ENCODE measurements at regions not wholly inside any gene's neighbourhood (a gene's known extent, or its start where the extent isn't known, plus 50 kb on each side); places are given as distances from the start of the nearest gene placed in this dataset.
"Not testable (repeated sequence)": the region's sequence is repeated elsewhere in the genome, so short reads cannot be mapped to it uniquely, and the experiment has no call there.

- Histone ChIP-seq H3K27me3 (ENCODE audit: control insufficient read depth, insufficient read depth, low read length) (peaks cover 10% of the 10 kb centered on the region), H3K4me1 (ENCODE audit: control insufficient read depth, insufficient read depth, low read length) (peaks cover 26% of the 10 kb centered on the region), H3K4me3 (ENCODE audit: low read depth, low read length) (no peak overlapping the region), H3K9ac (ENCODE audit: low read length) (no peak overlapping the region), H3K36me3 (ENCODE audit: control insufficient read depth, insufficient read depth, low read length) (no peaks in the 10 kb centered on the region), H3K9me3 (ENCODE audit: control insufficient read depth, insufficient read depth, low read depth, low read length) (peaks cover 5% of the 10 kb centered on the region), H3K27ac (ENCODE audit: low read depth, low read length) (no peak overlapping the region)
Measured at GRCh38 chr1:38481871-38482826, 377.4 kb downstream of the RRAGC start.

GRCh38 chr1:38479662-38480061 lies 379.9 kb downstream of the RRAGC start:
- H3K27me3 ChIP-seq (ENCODE audit: control insufficient read depth, insufficient read depth, low read length), result peaks cover 21% of the 10 kb centered on the region
- not testable (repeated sequence) for H3K27ac ChIP-seq (ENCODE audit: low read depth, low read length); H3K9me3 ChIP-seq (ENCODE audit: control insufficient read depth, insufficient read depth, low read depth, low read length); H3K9ac ChIP-seq (ENCODE audit: low read length); H3K4me3 ChIP-seq (ENCODE audit: low read depth, low read length); H3K36me3 ChIP-seq (ENCODE audit: control insufficient read depth, insufficient read depth, low read length)
- H3K4me1 ChIP-seq (ENCODE audit: control insufficient read depth, insufficient read depth, low read length), result peaks cover 30% of the 10 kb centered on the region

GRCh38 chr1:38477811-38478210 lies 381.8 kb downstream of the RRAGC start:
- Histone ChIP-seq H3K4me1 (ENCODE audit: control insufficient read depth, insufficient read depth, low read length) (peaks cover 23% of the 10 kb centered on the region), H3K4me3 (ENCODE audit: low read depth, low read length) (no peak overlapping the region), H3K36me3 (ENCODE audit: control insufficient read depth, insufficient read depth, low read length) (no peaks in the 10 kb centered on the region), H3K27ac (ENCODE audit: low read depth, low read length) (no peak overlapping the region), H3K27me3 (ENCODE audit: control insufficient read depth, insufficient read depth, low read length) (peaks cover 22% of the 10 kb centered on the region), H3K9ac (ENCODE audit: low read length) (no peak overlapping the region), H3K9me3 (ENCODE audit: control insufficient read depth, insufficient read depth, low read depth, low read length) (peaks cover 5% of the 10 kb centered on the region)

DNA sequence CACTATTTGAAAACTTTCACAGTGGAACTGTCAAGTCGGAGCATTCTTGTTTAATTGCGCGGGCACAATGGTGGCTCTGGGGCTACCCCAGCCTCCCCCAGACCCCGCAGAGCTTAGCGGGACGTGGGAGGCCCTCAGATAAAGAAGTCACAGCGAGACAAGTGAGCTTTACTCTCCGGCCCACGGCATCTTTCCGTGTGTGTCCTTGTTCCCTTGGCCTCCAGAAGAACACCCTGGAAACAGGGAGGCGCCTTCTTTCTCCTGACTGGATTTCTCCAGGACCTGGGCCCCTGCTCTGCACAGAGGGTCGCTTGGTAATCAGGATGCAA lies 382.8 kb downstream of the RRAGC start:
- Histone ChIP-seq H3K27me3 (ENCODE audit: control insufficient read depth, insufficient read depth, low read length) (peaks cover 22% of the 10 kb centered on the region), H3K9me3 (ENCODE audit: control insufficient read depth, insufficient read depth, low read depth, low read length) (peaks cover 5% of the 10 kb centered on the region), H3K27ac (ENCODE audit: low read depth, low read length) (no peak overlapping the region), H3K9ac (ENCODE audit: low read length) (peak overlapping the region; percentile 42), H3K4me1 (ENCODE audit: control insufficient read depth, insufficient read depth, low read length) (peaks cover 23% of the 10 kb centered on the region), H3K4me3 (ENCODE audit: low read depth, low read length) (peak overlapping the region; percentile 55), H3K36me3 (ENCODE audit: control insufficient read depth, insufficient read depth, low read length) (no peaks in the 10 kb centered on the region)

DNA sequence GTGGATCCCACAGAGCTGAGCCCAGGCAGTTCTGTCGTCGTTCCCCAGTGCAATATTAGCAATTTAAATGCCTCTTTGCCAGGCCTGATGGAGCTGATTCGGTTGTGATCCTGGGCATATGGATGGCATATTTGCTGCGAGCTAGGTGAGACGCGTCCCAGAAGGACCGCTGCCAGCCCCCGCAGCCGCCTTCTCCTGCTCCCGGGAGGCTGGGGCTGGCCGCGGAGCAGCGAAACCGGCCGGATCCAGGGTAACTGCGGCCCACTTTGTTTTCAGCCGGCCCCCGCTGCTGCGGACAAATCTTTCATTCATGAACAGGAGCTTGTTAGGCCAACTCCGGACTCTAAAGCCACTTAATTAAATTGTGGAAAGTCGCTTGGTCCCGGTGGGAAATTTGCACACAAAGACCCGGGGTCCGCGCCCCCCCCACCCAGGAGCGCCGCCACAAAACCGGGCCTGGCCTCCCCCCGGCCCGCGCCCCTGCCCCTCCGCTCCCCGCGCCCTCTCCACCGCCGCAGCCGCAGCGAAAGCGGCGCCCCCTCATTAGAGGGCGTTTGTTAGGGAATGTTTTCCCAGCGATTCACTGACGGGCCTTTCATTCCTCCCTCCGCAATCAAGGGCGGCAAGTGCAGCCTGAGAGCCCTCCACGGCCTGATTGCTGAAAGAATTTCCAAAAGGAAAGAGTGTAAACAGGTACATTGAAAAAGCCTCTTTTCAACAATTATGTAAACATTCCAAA lies 383.3 kb downstream of the RRAGC start:
- Histone ChIP-seq H3K4me1 (ENCODE audit: control insufficient read depth, insufficient read depth, low read length) (peaks cover 23% of the 10 kb centered on the region), H3K36me3 (ENCODE audit: control insufficient read depth, insufficient read depth, low read length) (no peaks in the 10 kb centered on the region), H3K27ac (ENCODE audit: low read depth, low read length) (no peak overlapping the region), H3K27me3 (ENCODE audit: control insufficient read depth, insufficient read depth, low read length) (peaks cover 22% of the 10 kb centered on the region), H3K9ac (ENCODE audit: low read length) (peak overlapping the region; percentile 42), H3K4me3 (ENCODE audit: low read depth, low read length) (peak overlapping the region; percentile 55), H3K9me3 (ENCODE audit: control insufficient read depth, insufficient read depth, low read depth, low read length) (peaks cover 5% of the 10 kb centered on the region)

GRCh38 chr1:38475624-38476005 lies 384.0 kb downstream of the RRAGC start:
- H3K27me3 ChIP-seq (ENCODE audit: control insufficient read depth, insufficient read depth, low read length), result peaks cover 22% of the 10 kb centered on the region
- H3K27ac ChIP-seq (ENCODE audit: low read depth, low read length), result no peak overlapping the region
- no peaks in the 10 kb centered on the region for H3K36me3 ChIP-seq (ENCODE audit: control insufficient read depth, insufficient read depth, low read length)
- H3K4me1 ChIP-seq (ENCODE audit: control insufficient read depth, insufficient read depth, low read length), result peaks cover 23% of the 10 kb centered on the region
- peaks cover 5% of the 10 kb centered on the region for H3K9me3 ChIP-seq (ENCODE audit: control insufficient read depth, insufficient read depth, low read depth, low read length)
- no peak overlapping the region for H3K9ac ChIP-seq (ENCODE audit: low read length)
- peak overlapping the region; percentile 55 for H3K4me3 ChIP-seq (ENCODE audit: low read depth, low read length)

DNA sequence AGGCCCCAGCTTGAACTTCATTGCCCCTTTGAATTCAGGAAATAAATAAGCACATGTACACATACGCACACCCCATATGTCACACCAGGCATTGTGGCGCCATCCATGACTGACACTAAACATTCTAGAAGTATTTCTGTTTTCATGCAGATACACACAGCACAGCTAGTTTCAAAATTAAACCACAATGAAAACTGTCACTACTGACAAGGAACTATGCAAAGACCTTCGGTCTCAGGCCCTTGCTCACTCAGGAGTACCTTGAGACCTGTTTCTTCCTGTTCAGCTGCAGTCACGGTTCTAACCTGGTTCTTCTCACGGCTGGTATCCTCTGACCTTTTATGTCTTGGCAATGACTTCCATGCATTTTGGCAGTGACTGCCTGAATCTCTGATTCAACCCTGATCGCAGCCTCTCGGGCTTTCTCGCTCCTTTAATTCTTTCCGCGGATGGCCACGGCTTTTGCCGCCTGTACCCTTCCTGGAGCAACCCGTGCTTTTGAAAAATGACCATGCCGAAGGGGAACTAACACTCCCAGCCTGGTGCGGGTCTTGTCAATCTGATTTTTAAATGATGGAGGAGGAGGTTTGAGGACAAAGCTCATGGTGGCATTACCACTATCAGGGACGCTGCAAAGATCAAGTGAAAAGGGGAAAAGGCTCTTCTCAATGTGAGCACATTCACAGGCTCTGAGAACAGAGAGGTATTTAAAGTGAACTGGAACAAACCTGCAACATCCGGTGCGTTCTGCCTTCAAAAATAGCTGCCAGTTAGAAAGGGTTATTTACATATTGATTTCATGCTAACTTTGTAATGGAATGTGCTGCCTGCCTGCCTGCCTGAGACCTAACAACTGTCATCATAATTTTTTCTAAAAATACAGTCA lies 384.6 kb downstream of the RRAGC start:
- Histone ChIP-seq H3K9ac (ENCODE audit: low read length) (peak overlapping the region; percentile 24), H3K36me3 (ENCODE audit: control insufficient read depth, insufficient read depth, low read length) (no peaks in the 10 kb centered on the region), H3K4me3 (ENCODE audit: low read depth, low read length) (peak overlapping the region; percentile 55; the same call in 1 of the 2 replicates), H3K27me3 (ENCODE audit: control insufficient read depth, insufficient read depth, low read length) (peaks cover 22% of the 10 kb centered on the region), H3K9me3 (ENCODE audit: control insufficient read depth, insufficient read depth, low read depth, low read length) (peaks cover 3% of the 10 kb centered on the region), H3K4me1 (ENCODE audit: control insufficient read depth, insufficient read depth, low read length) (peaks cover 23% of the 10 kb centered on the region), H3K27ac (ENCODE audit: low read depth, low read length) (no peak overlapping the region)

DNA sequence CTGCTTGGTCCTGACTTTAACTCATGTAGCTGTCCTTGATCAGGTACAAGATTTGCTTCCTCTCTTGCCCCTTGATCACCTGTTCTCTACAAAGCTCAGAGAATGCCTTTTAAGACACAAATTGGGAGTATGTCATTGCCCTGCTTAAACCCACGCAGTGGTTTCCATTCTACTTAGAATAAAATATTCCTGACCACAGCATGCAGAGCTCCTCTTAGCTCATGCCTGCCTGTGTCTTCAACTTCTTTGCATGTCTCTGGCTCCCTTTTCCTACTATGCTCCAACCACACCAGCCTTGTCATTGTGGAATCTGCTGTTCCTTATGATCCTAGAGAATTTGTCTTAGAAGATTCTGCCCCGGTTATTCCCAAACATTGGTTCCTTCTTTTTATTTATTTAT lies 393.1 kb downstream of the RRAGC start:
- no peaks in the 10 kb centered on the region for H3K27me3 ChIP-seq (ENCODE audit: control insufficient read depth, insufficient read depth, low read length)
- peaks cover 12% of the 10 kb centered on the region for H3K4me1 ChIP-seq (ENCODE audit: control insufficient read depth, insufficient read depth, low read length)
- H3K27ac ChIP-seq (ENCODE audit: low read depth, low read length), result no peak overlapping the region
- H3K9ac ChIP-seq (ENCODE audit: low read length), result no peak overlapping the region
- no peak overlapping the region for H3K4me3 ChIP-seq (ENCODE audit: low read depth, low read length)
- H3K36me3 ChIP-seq (ENCODE audit: control insufficient read depth, insufficient read depth, low read length), result no peaks in the 10 kb centered on the region
- H3K9me3 ChIP-seq (ENCODE audit: control insufficient read depth, insufficient read depth, low read depth, low read length), result peaks cover 7% of the 10 kb centered on the region; the same call in 1 of the 2 replicates

- Histone ChIP-seq H3K9ac (ENCODE audit: low read length) (no peak overlapping the region), H3K36me3 (ENCODE audit: control insufficient read depth, insufficient read depth, low read length) (no peaks in the 10 kb centered on the region), H3K4me3 (ENCODE audit: low read depth, low read length) (no peak overlapping the region), H3K9me3 (ENCODE audit: control insufficient read depth, insufficient read depth, low read depth, low read length) (peaks cover 7% of the 10 kb centered on the region; the same call in 1 of the 2 replicates), H3K27ac (ENCODE audit: low read depth, low read length) (no peak overlapping the region), H3K27me3 (ENCODE audit: control insufficient read depth, insufficient read depth, low read length) (no peaks in the 10 kb centered on the region), H3K4me1 (ENCODE audit: control insufficient read depth, insufficient read depth, low read length) (peaks cover 12% of the 10 kb centered on the region)
Measured at GRCh38 chr1:38465460-38465859, 394.1 kb downstream of the RRAGC start.

DNA sequence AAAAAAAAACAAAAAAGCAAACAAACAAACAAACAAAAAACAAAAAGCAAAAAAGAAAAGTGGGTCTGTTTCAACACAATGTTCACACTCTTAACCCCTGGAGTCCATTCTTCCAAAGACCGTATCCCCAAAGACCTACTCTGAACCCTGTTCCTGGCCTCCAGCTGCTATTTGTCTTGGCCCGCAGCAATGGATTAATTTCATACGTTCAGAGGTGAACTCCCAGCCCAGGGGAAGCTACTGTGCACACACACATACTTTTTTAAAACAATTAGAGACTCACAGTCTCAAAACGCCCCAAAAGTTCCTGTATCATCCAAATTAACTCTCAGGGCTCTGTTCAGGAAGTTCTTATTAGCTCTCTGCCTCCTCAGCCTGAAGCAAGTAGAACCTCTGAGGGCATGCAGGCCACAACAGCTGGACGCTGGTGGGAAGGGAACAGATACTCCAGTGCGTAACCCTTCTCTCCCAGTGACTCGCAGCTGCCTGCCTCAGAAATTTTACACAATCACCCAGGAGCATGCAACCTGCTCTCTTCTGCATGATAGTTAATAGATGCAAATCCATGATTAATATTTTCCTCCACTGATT lies 395.4 kb downstream of the RRAGC start:
- Histone ChIP-seq H3K27ac (ENCODE audit: low read depth, low read length) (no peak overlapping the region), H3K4me3 (ENCODE audit: low read depth, low read length) (no peak overlapping the region), H3K9ac (ENCODE audit: low read length) (no peak overlapping the region), H3K4me1 (ENCODE audit: control insufficient read depth, insufficient read depth, low read length) (peaks cover 12% of the 10 kb centered on the region), H3K9me3 (ENCODE audit: control insufficient read depth, insufficient read depth, low read depth, low read length) (peaks cover 7% of the 10 kb centered on the region; the same call in 1 of the 2 replicates), H3K36me3 (ENCODE audit: control insufficient read depth, insufficient read depth, low read length) (no peaks in the 10 kb centered on the region), H3K27me3 (ENCODE audit: control insufficient read depth, insufficient read depth, low read length) (no peaks in the 10 kb centered on the region)
